Spleen (tissue), 7 donors: ENCODE measurements at regions not wholly inside any gene's neighbourhood (a gene's known extent, or its start where the extent isn't known, plus 50 kb on each side); places are given as distances from the start of the nearest gene placed in this dataset.

Experiments used
- CTCF ChIP-seq, 11 experiments: fragments of 200-600 bp in 7 of 11; fragments of 450-650 bp in 4 of 11; sonication (generic) in 4 of 11; IDR thresholded peaks in 8 of 11; conservative IDR thresholded peaks in 3 of 11; 1 replicate in 7 of 11; 2 replicates in 4 of 11; pipeline versions ENCODE4 v1.4.0 to v1.8.0; 2016 to 2021; ENCODE audit warnings: antibody characterized with exemption in 11 of 11, inconsistent platforms in 4 of 11, mild to moderate bottlenecking in 1 of 11
- POLR2A ChIP-seq, 3 donors: fragments of 450-650 bp; IDR thresholded peaks; one replicate each; pipeline ENCODE4 v1.5.1; 2017; ENCODE audit warnings: antibody characterized with exemption in 3 of 3, mild to moderate bottlenecking in 1 of 3
- POLR2AphosphoS5 ChIP-seq, 3 donors: sonication (generic); formaldehyde crosslinking; IDR thresholded peaks; one replicate each; pipeline ENCODE4 v1.5.1; 2017; ENCODE audit warnings: antibody characterized with exemption in 3 of 3
- donor health status: DM: no; HTN: no; CAD: no; lungs with moderate emphysema.
- donor health status: DM: no; HTN: no; CAD: no.
- donor health status: DM: no; HTN: no; CAD: no.

- TF ChIP-seq POLR2A (IDR thresholded peaks at IDR 0.05) (no peak), CTCF (IDR thresholded peaks at IDR 0.05 in 8 of 11, conservative IDR thresholded peaks at IDR 0.05 in 3 of 11) (no peak), POLR2AphosphoS5 (IDR thresholded peaks at IDR 0.05) (no peak)
Observed at GRCh38 chr1:208456487-208456886, 212.3 kb upstream of the PLXNA2 start.
